AG04450 (cell line): ENCODE measurements at regions not wholly inside any gene's neighbourhood (a gene's known extent, or its start where the extent isn't known, plus 50 kb on each side); places are given as distances from the start of the nearest gene placed in this dataset.

Source experiments
- CTCF ChIA-PET: fragments of 300-600, 350-600 bp; formaldehyde crosslinking; extraction: SDS; loops from one replicate; lab custom pipeline; 2022; ENCODE audit warnings: antibody characterized with exemption, inconsistent platforms; lab: Charles Lee
- POLR2A ChIA-PET: fragments of 350-600 bp; formaldehyde crosslinking; extraction: SDS; loops from one replicate; lab custom pipeline; 2021; ENCODE audit warnings: antibody characterized with exemption, inconsistent platforms; lab: Yijun Ruan, JAX
- DNase-seq: peaks from one replicate; pipeline ENCODE4 v3.0.0-alpha.2; 2011; ENCODE audit warnings: low read depth, low spot score
- H3K27ac ChIP-seq: one replicate; pipeline ENCODE4 v1.5.1; 2012; ENCODE audit warnings: low read depth, low read length, control low read depth
- H3K27me3 ChIP-seq: one replicate; pipeline ENCODE4 v1.6.0; 2012; ENCODE audit warnings: low read length; ENCODE audit not compliant: control insufficient read depth, insufficient read depth
- H3K4me3 ChIP-seq: 2 replicates; pipeline ENCODE4 v1.5.1; 2011; ENCODE audit warnings: mild to moderate bottlenecking, low read depth, low read length, control low read depth
- H3K9me3 ChIP-seq: 2 replicates; pipeline ENCODE4 v1.5.1; 2012; ENCODE audit warnings: low read length; ENCODE audit not compliant: control insufficient read depth, insufficient read depth
- CTCF ChIP-seq: IDR thresholded peaks from 2 replicates; pipeline ENCODE4 v1.5.1; 2011; ENCODE audit warnings: low read depth, low read length, control low read depth, inconsistent platforms

GRCh38 chr12:115542656-115543055 is 734.8 kb downstream of the MED13L start:
- no peak for TF ChIP-seq CTCF
- no peak overlapping the region for H3K27ac ChIP-seq
- H3K4me3 ChIP-seq: no peak overlapping the region
- CTCF ChIA-PET: no interaction called here
- peaks cover 2% of the 10 kb centered on the region for H3K27me3 ChIP-seq
- H3K9me3 ChIP-seq: no peaks in the 10 kb centered on the region
- no peak for DNase-seq
- POLR2A ChIA-PET: no interaction called here

- TF ChIP-seq CTCF: no peak
- ChIA-PET CTCF (no interaction called here), POLR2A (no interaction called here)
- Histone ChIP-seq H3K27ac (no peak overlapping the region), H3K4me3 (no peak overlapping the region), H3K27me3 (peaks cover 2% of the 10 kb centered on the region), H3K9me3 (no peaks in the 10 kb centered on the region)
- no peak for DNase-seq
These were observed 735.5 kb downstream of the MED13L start for GRCh38 chr12:115541891-115542421.

GRCh38 chr12:115528466-115528865 is 749.0 kb downstream of the MED13L start:
- no peaks in the 10 kb centered on the region for H3K27me3 ChIP-seq
- TF ChIP-seq CTCF: no peak

DNA sequence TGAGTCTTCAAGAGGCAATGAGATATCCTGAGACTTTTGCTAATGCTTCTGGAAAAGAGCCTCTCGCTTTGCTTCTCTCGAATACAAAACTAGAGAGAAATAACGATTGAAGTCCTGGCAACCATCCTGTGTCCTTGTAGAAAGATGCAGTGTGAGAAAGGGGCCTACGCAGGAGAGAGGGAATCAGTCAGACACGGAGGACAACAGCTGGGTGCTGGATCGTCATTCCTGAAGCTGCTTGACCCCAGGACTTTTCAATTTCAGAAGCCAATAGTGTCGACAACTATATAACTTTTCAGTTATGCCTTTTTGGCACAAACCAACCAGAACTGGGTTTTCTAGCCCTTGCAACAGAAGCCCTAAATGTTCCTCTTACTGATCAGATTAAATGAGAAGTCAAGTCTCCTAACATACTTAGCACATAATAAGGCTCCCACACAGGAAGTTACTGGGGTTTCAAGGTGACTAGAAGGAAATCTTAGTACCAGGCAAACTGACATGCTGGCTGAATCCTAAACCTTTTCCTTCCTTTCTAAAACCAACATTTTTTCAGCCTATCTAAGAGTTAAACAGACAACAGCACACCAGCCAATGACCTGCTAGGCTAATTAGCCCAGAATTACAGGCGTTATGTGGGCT is 755.6 kb downstream of the MED13L start:
- POLR2A ChIA-PET: no interaction called here
- H3K4me3 ChIP-seq: no peak overlapping the region
- H3K27me3 ChIP-seq: no peaks in the 10 kb centered on the region
- H3K27ac ChIP-seq: no peak overlapping the region
- no peak for DNase-seq
- peaks cover 3% of the 10 kb centered on the region; the same call in 1 of the 2 replicates for H3K9me3 ChIP-seq
- TF ChIP-seq CTCF: no peak
- CTCF ChIA-PET: no interaction called here

More at GRCh38 chr12:115528466-115528865, 749.0 kb downstream of the MED13L start:
- Histone ChIP-seq H3K9me3 (no peaks in the 10 kb centered on the region), H3K4me3 (no peak overlapping the region), H3K27ac (no peak overlapping the region)
- ChIA-PET POLR2A (no interaction called here), CTCF (no interaction called here)
- DNase-seq: no peak

GRCh38 chr12:115519887-115520286 is 757.6 kb downstream of the MED13L start:
- no peak for DNase-seq
- Histone ChIP-seq H3K4me3 (no peak overlapping the region), H3K27me3 (no peaks in the 10 kb centered on the region), H3K27ac (no peak overlapping the region), H3K9me3 (peaks cover 3% of the 10 kb centered on the region; the same call in 1 of the 2 replicates)
- ChIA-PET CTCF (no interaction called here), POLR2A (no interaction called here)
- TF ChIP-seq CTCF: no peak
